Vagina (tissue), 2 donors: ENCODE measurements at regions not wholly inside any gene's neighbourhood (a gene's known extent, or its start where the extent isn't known, plus 50 kb on each side); places are given as distances from the start of the nearest gene placed in this dataset.
"Not testable (repeated sequence)": the region's sequence is repeated elsewhere in the genome, so short reads cannot be mapped to it uniquely, and the experiment has no call there.

Experiments
- CTCF ChIP-seq, 3 experiments: fragments of 450-650 bp in 2 of 3; fragments of 200-600 bp in 1 of 3; sonication (generic) in 1 of 3; IDR thresholded peaks; one replicate each; pipeline ENCODE4 v1.5.1; 2017 to 2019; ENCODE audit warnings: antibody characterized with exemption in 3 of 3, mild to moderate bottlenecking in 2 of 3, moderate library complexity in 2 of 3
- POLR2A ChIP-seq, 2 donors: fragments of 450-650 bp; IDR thresholded peaks; one replicate each; pipeline ENCODE4 v1.6.1; 2017; ENCODE audit warnings: antibody characterized with exemption in 2 of 2, mild to moderate bottlenecking in 2 of 2, moderate library complexity in 2 of 2

GRCh38 chr14:38011156-38011555 is 196.5 kb upstream of the SSTR1 start:
- not testable (repeated sequence) for TF ChIP-seq CTCF, POLR2A (IDR thresholded peaks at IDR 0.05)
